ENCODE measurements at regions not wholly inside any gene's neighbourhood (a gene's known extent, or its start where the extent isn't known, plus 50 kb on each side); places are given as distances from the start of the nearest gene placed in this dataset.

GRCh38 chr1:218867941-218868626 is 305.6 kb upstream of the LYPLAL1 start:
- TF ChIP-seq CTCF (conservative IDR thresholded peaks at IDR 0.05; ENCODE audit: low read length), result no peak
- TF ChIP-seq EZH2phosphoT487 (IDR thresholded peaks at IDR 0.05; ENCODE audit: borderline replicate concordance, low read depth, low read length), result no peak

All from OCI-LY7 (cell line).